HG02798 (cell line): ENCODE measurements at regions not wholly inside any gene's neighbourhood (a gene's known extent, or its start where the extent isn't known, plus 50 kb on each side); places are given as distances from the start of the nearest gene placed in this dataset.

Experiments used
- ATAC-seq: cut with Tn5 transposase; IDR thresholded peaks from one replicate; pipeline ENCODE4 v1.9.1; 2021; ENCODE audit warnings: mild to moderate bottlenecking; ENCODE audit not compliant: unreplicated experiment, poor library complexity

GRCh38 chr2:40559175-40559574 lies 107.3 kb upstream of the SLC8A1 start:
- ATAC-seq: no peak

- no peak for ATAC-seq
These were observed 112.3 kb upstream of the SLC8A1 start for GRCh38 chr2:40564184-40564583.

DNA sequence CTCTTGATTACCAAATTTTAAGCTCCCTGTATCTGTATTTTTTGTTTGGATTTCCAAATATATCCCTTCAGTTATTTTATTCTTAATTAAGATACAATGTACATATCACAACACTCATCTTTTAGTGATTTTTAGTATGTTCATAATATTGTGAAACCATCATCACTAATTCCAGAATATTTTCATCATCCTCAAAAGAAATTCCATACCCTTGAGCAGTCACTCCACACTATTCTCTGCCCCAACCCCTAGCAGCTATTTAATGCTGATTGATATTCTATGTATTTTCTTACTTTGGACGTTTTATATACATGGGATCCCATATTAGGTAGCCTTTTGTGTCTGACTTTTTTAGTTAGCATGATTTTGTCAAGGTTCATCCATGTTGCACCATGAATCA lies 127.4 kb upstream of the SLC8A1 start:
- ATAC-seq: no peak

DNA sequence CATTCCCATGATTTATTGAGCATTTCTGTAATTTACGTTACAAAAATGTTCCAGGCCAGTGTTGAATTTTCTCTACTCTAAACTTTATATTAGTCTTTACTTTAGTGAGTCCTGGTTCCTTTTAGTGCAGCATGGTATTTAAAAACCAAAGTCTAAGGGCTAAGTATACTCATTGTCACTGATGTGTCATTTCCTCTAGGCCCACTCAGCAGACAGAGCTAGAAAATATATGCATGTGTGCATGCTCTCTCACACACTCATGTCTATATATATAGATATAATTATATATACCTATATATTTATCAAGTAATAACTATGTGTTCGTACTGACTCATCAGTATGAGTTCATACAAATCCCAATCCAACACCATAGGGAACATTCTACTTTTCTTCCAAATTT lies 132.5 kb upstream of the SLC8A1 start:
- no peak for ATAC-seq

- no peak for ATAC-seq
These were observed 139.9 kb upstream of the SLC8A1 start for GRCh38 chr2:40591774-40592173.

- no peak for ATAC-seq
These were observed 140.3 kb upstream of the SLC8A1 start for GRCh38 chr2:40592218-40592617.

GRCh38 chr2:40606862-40607261 lies 155.0 kb upstream of the SLC8A1 start:
- no peak for ATAC-seq

GRCh38 chr2:40611196-40611595 lies 159.3 kb upstream of the SLC8A1 start:
- no peak for ATAC-seq

DNA sequence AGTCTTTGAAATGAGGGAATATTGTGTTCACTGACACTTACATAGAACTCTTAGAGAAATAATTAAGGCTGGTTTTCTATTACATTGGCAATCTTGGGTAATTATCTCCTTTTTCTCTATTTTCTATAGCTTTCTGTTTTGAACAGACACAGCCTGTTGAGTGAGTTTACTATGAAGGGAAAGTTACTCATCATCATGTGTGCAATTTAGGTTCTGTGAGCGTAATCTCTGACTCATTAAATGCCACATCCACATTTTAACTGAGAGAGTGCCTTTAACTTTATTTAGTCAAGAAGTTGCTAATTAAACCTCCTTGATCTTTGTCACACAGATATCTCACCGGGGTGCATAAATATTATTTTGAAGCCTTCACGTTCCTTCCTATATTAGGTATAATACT lies 174.0 kb upstream of the SLC8A1 start:
- no peak for ATAC-seq

GRCh38 chr2:40628556-40628955 lies 176.7 kb upstream of the SLC8A1 start:
- no peak for ATAC-seq

- ATAC-seq: no peak
These were observed 178.0 kb upstream of the SLC8A1 start for GRCh38 chr2:40629768-40630434.

DNA sequence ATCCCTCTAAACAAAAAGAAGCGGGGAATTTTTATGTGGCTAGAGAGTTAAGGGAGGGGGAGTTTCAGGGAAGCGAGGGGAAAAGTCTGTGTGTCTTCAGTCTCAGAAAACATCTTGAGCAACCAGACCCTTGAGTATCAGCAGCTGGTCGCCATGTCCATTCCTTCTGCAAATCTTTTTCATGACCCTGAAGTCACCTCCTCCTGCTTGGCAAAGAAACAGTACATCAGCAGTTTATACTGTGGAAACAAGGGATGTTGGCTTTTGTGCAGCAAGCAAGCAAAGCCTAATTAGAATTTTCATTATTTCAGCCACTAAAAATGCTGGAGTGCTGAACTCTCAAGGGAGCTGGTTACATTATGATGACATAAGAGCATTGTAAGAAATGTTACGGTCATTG lies 187.4 kb upstream of the SLC8A1 start:
- ATAC-seq: no peak

- ATAC-seq: no peak
These were observed 190.3 kb upstream of the SLC8A1 start for GRCh38 chr2:40642237-40642636.

DNA sequence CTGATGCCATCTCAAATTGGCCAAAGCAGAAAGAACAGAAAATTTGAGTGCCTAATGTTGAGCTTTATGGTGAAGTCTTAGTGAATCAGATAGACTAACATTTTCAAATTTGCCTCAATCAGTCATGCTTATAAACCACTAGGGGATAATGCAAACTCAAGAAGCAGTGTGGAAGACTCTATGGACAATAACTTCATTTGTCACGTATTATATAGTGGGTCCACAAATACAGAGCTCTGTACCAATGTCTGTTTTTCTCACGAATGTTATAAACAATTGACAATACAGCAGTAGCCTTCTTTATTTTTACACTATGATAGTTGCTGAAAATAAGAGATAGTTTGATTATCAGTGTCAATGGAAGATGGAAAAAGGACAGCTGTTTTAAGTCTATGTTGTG lies 190.8 kb upstream of the SLC8A1 start:
- ATAC-seq: no peak

- no peak for ATAC-seq
These were observed 194.8 kb upstream of the SLC8A1 start for GRCh38 chr2:40646642-40647041.

- no peak for ATAC-seq
These were observed 200.3 kb upstream of the SLC8A1 start for GRCh38 chr2:40652155-40652554.

DNA sequence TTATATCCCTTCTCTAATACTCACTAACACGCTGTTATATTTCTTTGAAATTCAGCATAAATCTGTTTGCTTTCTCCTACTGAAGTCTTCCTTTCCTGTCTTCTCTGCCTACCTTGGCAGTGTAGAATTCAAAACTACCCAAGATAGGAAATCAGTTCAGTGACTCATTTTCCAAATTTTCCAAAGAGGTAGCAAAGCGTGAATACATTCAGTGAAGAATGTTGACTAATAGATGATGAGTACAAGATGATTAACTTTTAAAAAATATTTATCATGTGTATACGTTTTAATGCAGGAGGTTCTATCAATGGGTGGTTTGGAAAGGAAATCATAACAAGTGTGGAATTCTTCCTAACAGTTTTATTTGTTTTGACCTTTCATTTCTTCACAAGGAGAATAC lies 201.9 kb upstream of the SLC8A1 start:
- no peak for ATAC-seq

DNA sequence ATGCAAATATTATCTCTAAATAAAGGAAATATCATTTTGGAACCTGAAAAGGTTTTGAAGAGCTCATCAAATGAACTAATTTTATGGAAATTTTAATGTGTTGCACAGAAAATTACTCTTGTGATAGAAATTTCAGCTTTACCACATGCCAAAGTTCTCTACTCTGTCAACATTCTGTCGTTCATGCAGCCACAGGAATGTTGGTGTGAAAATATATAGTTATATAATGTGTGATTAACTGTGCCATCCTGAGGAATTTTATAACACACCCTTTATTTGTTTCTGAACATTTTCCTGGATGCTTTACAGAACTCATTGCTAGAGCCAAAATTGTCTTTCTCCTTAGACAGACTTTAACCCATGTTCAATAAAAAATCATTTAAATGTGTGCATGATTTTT lies 202.5 kb upstream of the SLC8A1 start:
- no peak for ATAC-seq

GRCh38 chr2:40658941-40659340 lies 207.1 kb upstream of the SLC8A1 start:
- no peak for ATAC-seq

DNA sequence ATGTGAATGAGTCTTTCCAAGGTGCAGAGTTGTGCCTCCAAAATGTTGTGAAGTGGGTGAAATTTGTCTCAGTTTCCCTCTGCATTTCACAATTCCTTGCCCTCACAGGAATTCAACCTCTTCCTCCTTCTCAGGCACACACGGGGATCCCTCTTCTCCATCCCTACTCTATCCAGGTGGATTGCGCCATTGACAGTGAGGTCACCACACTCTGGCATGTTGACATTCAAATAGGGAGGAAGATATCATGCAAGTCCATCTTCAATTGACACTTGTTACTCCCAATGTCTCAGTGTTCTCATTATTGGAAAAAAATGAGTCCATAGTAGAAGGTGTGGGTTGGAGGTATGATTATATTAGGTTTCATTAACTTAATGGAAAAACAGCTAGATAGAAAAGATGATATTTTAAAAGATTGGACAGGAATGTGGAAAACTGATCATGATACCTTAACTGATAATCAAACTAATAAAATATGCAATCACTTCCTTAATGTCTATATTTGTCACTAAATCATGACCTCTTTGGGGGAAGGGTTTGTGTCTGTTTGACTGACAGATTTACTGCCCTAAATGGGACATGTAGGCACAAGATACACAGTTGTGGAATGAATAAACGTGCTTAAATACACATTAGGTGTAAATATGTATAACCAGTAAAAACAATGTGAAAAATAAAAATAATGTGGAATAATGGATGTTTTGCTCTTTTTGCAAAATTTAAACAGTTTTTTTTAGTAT lies 213.8 kb upstream of the SLC8A1 start:
- ATAC-seq: no peak

GRCh38 chr2:40666398-40666797 lies 214.5 kb upstream of the SLC8A1 start:
- ATAC-seq: no peak

GRCh38 chr2:40668425-40668824 lies 216.5 kb upstream of the SLC8A1 start:
- ATAC-seq: no peak
